Left ventricle myocardium superior (tissue), 1 donor: ENCODE measurements at regions not wholly inside any gene's neighbourhood (a gene's known extent, or its start where the extent isn't known, plus 50 kb on each side); places are given as distances from the start of the nearest gene placed in this dataset.

Source experiments
- ATAC-seq: fragments of 200-7000 bp; cut with Tn5 transposase; one replicate; pipeline ENCODE4 v1.9.1; 2020; ENCODE audit warnings: mild to moderate bottlenecking, moderate library complexity
- DNase-seq: peaks from one replicate; pipeline ENCODE4 v3.0.0-alpha.2; 2020
- intact Hi-C: fragments of 100-400 bp; cut with micrococcal nuclease; formaldehyde crosslinking; loops from one replicate; pipeline ENCODE4 v1.11.0; 2022
- donor health status: DM: no; HTN: yes; CAD: no; lungs with severe emphysema.

GRCh38 chr2:7971841-7972240 is 710.0 kb upstream of the ID2 start:
- intact Hi-C loops: no loop called here
- no peak for ATAC-seq
- no peak for DNase-seq

DNA sequence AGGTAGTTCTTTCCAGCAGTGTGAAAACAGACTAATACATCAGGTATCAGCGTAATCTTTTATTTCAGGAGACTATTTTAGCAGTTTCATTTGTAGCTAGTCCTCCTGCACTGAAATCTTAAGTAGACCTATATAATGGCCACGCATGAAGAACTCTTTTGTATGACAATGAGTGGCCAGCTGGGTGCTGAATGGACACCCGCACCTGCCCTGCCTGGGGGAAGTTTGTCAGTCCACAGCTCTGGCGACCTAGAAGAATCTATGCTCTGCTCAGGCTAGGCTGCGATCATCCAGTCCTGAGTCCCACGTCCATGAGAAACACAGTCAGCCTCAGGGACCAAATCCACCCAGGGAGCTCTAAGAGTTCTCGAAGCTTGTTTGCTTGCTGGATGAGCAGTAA is 709.2 kb upstream of the ID2 start:
- intact Hi-C loops: no loop called here
- DNase-seq (no peak), ATAC-seq (no peak)

- intact Hi-C loops: no loop called here
- DNase-seq (no peak), ATAC-seq (no peak)
These were observed 707.9 kb upstream of the ID2 start for GRCh38 chr2:7973801-7974480.

GRCh38 chr2:7974936-7975335 is 706.9 kb upstream of the ID2 start:
- no peak for ATAC-seq
- no peak for DNase-seq
- intact Hi-C loops: no loop called here

- DNase-seq: no peak
- ATAC-seq: no peak
- intact Hi-C loops: no loop called here
These were observed 705.6 kb upstream of the ID2 start for GRCh38 chr2:7976206-7976605.

DNA sequence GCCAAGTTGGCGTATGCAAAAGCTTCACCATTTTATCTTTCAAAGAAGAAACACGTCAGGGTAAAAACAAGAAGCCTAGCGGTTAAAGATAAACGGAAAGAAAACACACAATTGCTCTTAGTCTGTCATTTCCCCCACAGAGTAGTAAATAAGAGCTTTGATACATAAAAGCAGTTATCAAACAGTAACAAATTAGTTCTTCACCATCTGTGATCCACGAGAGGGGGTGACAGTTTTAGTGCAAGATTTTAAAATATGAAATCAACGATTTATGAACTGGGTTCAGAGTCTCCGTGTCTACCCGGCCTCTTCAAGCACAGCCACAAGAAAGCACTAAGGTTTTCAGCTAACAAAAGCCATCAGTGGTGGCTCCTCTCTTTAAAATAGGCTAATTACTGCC is 703.9 kb upstream of the ID2 start:
- DNase-seq: no peak
- ATAC-seq: no peak
- intact Hi-C loops: no loop called here

- DNase-seq: no peak
- intact Hi-C loops: no loop called here
- no peak for ATAC-seq
These were observed 699.8 kb upstream of the ID2 start for GRCh38 chr2:7982054-7982453.

- ATAC-seq (no peak), DNase-seq (no peak)
- intact Hi-C loops: no loop called here
These were observed 698.4 kb upstream of the ID2 start for GRCh38 chr2:7983451-7983850.

GRCh38 chr2:7983912-7984311 is 697.9 kb upstream of the ID2 start:
- ATAC-seq (no peak), DNase-seq (no peak)
- intact Hi-C loops: no loop called here

DNA sequence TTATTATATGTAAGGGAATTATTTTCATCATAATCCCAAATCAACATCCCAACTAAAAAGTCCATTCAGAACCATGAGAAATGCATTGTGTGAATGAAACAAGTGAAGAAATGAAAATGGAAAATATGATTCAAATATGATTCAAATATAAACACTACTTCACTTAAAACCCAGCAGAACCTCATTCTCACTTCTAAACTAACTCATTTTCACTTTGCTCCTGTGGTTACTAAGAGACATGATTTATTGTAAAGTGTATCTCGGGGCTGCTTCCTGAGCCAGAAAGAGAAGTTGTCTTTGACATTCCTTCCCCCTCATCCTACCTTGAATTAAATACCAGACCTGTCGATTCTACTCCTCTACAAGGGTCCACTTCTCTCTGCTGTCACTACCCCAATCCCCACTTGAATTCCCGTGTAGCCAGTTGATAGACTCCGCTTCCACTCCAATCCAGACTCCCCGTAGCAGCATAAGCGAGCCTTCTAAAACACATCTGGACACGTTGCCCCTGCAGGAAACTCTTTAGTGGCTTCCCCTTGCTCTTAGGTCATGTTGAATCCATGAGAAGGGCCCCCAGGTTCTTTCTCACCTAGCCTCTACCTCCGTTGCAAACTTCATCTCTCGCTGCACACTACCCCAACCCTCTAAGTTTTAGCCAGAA is 697.0 kb upstream of the ID2 start:
- intact Hi-C loops: no loop called here
- DNase-seq (no peak), ATAC-seq (no peak)

DNA sequence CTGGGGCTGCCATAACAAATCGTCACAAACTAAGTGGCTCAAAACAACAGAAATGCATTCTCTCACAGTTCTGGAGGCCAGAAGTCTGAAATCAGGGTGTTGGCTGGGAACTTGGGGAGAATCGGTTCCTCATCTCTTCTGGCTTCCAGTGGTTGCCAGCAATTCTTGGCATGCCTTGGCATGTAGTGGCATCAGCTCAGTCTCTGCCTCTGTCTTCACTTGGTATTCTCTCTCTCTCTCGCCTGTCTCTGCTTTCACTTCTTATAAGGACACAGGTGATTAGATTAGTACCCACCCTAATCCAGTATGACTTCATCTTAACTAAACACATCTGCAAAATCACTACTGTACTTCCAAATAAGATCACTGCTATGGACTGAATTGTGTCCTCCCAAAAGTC is 695.4 kb upstream of the ID2 start:
- intact Hi-C loops: no loop called here
- no peak for ATAC-seq

DNA sequence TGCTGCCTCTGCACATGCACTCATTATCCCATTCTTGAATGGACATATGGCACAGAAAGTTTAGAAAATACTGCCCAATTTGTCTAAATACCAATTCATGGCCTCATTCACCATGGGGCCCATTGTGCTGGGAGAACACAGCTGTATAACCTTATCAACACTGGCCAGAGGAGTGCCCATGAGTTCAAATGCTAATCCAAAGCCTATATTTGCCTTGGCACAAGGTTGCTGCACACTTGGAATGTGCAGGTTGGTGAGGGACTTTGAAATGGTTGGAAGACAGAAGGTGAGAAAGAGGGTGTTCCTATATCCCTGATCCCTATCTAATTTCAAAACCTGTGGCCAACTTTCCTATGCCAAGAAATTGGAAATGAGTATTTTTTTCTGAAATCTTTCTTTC is 693.9 kb upstream of the ID2 start:
- intact Hi-C loops: no loop called here
- no peak for DNase-seq
- no peak for ATAC-seq

More for the DNA sequence above, 695.4 kb upstream of the ID2 start:
- no peak for DNase-seq

- intact Hi-C loops: no loop called here
- ATAC-seq: no peak
- DNase-seq: no peak
These were observed 693.4 kb upstream of the ID2 start for GRCh38 chr2:7988440-7988839.

DNA sequence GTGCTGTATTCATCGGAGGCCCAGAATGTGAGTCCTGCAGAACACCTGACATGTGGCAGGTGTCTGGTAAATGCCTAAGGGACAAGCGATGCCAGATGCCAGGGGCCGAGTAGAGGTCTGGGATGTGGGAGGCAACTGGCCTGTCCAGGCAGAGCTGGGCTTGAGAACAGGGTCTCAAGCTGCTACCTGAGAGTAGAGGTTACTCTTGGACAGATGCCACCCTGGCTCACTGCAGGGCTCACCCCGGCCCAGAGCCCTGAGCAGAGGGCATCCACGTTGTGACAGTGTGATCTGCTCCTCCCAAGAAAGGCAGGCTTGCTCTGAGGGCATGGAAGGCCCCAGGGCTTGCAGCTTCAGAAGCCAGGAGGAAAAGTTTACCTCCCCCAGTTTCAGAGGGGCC is 692.0 kb upstream of the ID2 start:
- ATAC-seq: no peak
- intact Hi-C loops: no loop called here
- no peak for DNase-seq

DNA sequence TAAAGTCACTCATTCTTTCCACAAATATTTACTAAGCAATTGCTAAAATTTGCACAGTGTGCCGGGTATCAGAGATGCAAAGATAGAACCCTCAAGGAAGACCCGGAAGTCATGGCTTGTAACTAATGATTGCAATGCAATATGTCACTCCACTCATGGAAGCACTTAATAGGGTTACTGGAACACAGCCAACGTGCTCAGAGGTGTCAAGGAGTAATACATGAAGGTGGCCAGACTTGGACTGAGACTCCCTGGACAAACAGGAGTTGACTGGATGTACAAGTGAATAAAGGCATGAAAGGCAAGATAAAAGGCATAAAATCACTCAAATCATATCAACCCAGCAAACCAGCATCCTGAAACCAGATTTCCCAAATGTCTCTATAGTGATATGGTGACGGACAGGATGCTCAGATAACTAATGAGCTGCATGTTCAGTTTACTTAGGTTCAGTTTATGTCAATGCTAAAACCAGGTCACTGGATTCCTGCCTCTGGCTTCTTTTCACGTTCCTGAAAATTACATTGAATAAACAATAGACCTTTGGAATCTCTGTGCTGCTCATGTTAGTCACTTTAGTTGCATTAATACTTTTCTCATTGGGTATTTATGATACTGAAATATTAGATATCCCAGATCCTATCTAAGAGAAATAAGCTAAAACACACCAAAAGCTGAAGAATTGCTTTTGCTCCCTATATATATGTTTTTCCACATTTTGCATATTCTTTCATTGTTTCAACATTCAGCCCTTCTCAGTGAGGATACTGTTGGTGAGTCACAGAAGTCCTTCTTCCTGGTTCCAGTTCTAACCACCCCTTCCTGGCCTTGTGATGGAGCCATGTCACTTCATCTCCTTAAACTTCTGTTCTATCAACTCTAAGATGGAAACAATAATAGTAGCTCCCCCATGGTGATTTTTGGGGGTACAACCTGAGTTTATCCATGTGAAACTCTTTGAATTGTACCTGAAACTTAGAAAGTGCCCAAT is 688.9 kb upstream of the ID2 start:
- ATAC-seq (no peak), DNase-seq (no peak)
- intact Hi-C loops: no loop called here

DNA sequence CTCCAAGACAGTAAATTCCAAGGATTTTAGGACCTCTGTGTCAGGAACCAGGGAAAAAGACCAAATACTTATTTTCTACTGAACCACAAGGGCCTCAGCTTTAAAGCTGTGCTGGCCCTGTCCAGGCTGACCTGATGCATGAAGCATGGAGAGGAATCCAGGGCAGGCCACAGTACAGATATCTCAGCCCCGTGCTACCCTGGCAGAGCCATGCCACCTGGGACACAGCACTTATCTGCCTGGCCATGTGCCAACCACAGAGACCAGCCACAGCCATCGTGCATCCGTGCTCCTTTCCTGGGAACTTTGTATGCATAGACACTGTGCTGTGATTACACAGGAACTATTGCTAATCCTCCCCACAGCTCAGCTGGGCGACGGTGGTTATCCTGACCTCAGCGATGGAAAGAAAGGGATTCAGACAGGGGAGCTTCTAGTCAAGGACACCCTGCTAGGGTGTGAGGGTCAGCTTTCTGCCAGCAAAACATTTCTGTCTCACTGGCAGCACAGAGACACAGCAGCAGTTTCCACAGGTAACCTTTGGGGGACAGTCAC is 687.4 kb upstream of the ID2 start:
- ATAC-seq: peak; percentile 97
- peak; percentile 74 for DNase-seq
- intact Hi-C loops: no loop called here

DNA sequence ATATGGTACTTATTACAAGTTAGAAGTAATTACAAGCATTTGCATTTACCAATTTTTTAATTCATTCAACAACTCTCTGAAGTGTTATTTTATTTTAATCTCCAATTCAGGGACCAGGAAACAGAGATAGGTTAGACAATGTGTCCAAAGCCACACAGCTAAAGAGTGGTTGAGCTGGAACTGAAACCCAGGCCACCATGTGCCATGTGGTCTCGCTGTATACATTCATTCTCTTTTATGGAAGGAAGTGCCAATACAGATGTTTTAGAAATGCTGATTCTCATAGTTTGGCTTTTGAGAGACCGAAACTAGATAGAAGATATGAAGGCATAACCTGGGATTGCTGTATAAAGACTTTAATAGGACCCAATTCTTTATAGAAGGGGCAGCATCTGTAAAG is 684.6 kb upstream of the ID2 start:
- DNase-seq (no peak), ATAC-seq (no peak)
- intact Hi-C loops: no loop called here

GRCh38 chr2:7999683-8000476 is 682.0 kb upstream of the ID2 start:
- DNase-seq (no peak), ATAC-seq (no peak)
- intact Hi-C loops: loop anchor here (10.0 kb wide), 1 partner anchor 685 kb away; the partner anchor contains the start of gene ID2

DNA sequence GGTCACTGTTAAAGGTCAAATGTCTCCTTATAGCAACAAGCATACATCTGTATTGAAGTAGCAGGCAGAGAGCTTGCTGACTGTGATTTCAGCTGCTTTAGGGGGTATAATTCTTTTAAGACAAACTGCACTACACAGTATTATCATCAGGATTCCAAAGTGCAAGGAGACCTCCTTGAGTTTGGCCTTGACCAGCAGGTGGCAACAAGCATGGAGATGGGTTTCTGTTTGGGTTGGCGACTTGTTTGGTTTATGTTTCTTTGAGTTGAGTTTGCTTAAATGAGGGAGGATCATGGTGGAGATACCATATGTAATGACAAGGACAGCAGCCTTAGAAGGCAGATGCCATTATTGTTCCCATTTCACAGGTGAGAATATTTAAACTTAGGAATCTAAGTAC is 681.0 kb upstream of the ID2 start:
- ATAC-seq (no peak), DNase-seq (no peak)
- intact Hi-C loops: loop anchor here (10.0 kb wide), 1 partner anchor 684 kb away; the partner anchor contains the start of gene ID2
